GM03348 (cell line): ENCODE measurements at regions not wholly inside any gene's neighbourhood (a gene's known extent, or its start where the extent isn't known, plus 50 kb on each side); places are given as distances from the start of the nearest gene placed in this dataset.
A peak's percentile ranks its signal among the peaks of the same experiment; 100 is the strongest.
"Not testable (repeated sequence)": the region's sequence is repeated elsewhere in the genome, so short reads cannot be mapped to it uniquely, and the experiment has no call there.

Source experiments
- DNase-seq: peaks from one replicate; pipeline ENCODE4 v3.0.0; 2012; ENCODE audit warnings: low spot score

- no peak for DNase-seq
Observed at GRCh38 chr21:30104241-30104640, 62.4 kb downstream of the CLDN17 start.

DNA sequence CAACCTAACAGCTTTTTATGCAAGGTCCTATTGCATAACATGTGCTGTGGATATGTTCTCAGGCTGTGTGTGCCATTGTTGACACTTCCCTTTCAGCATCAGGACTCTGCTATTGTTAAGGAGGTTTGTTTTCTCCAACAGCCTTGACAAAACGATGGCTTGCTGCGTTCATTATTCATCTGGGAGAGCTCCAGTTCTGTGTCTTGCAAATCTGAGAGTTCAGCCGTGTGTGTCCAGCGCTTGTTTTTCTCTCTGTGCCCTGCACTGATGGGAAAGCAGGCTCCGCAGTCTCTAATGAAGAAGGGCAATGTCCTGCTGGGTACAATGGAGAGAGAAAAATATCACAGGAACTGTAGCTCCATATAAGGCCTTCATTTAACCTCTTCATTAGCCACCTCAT, 63.7 kb downstream of the CLDN17 start:
- no peak for DNase-seq

DNA sequence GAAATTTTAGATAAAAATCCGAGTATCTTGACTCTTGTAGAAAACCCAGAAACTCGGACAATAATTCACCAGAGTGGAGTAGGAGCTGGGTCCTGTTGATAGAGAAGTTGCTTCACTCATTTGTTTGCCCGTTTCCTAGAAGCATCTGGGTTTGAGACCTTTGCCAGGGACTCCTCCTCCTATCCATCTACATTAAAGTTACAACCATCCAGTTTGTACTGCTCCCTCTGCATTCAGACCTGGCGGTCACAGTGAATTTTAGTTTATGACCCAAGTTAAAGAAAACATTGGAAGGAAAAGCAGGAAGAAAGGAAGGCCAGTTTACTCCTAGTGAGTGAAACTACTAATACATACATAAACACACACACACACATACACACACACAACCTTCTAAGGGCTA, 64.6 kb downstream of the CLDN17 start:
- DNase-seq: no peak

GRCh38 chr21:30097791-30098190, 68.8 kb downstream of the CLDN17 start:
- DNase-seq: no peak

DNA sequence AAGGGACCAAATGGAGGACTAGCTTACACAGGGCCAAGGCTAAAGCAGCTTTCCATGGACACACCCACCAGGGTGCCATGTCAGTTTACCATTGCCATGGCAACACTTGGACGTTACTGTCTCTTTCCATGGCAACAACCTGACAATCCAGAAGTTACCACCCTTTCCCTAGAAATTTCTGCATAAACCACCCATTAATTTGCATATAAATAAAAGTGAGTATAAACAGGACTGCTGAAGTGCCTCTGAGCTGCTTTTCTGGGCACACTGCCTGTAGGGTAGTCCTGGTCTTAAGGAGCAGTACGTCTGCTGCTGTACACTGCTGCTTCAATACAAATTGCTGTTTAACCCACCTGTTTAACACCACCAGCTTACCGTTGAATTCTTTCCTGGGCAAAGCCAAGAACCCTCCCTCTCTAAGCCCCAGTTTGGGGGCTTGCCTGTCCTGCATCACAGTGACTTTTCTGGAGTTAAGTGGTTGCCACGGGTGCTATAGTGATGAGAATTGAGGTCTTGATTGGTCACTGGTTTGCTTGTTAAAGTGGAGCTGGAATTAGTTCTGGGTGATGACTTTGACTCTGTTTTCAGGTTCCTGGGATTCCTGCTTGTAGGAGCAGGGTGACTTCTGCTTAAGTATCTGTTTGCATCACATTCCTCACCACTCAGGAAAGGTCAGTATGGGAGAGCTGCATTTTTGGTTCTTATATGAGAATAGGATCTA, 83.2 kb downstream of the CLDN17 start:
- DNase-seq: no peak

DNA sequence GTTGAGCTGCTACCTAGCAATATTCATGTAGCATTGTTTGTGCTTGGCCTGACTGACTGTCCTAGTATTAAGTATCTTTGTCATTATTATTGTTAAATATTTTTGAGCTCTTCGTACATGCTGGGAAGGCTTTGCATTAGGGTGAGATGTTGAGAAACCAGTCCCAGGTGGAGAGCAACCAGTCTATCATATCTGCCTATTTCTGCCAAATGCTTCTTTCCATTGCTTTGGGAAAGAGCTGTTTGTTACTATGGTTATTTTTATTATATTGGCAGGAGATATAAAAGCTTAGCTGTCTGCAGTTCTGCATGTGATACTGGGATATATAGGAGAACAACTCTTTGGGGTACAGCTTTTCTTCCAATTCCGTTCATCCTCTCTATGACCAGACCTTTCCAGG, 85.1 kb downstream of the CLDN17 start:
- no peak for DNase-seq

GRCh38 chr21:30072496-30072895, 94.1 kb downstream of the CLDN17 start:
- peak; percentile 3 for DNase-seq

- DNase-seq: no peak
Observed at GRCh38 chr21:30058928-30059327, 107.7 kb downstream of the CLDN17 start.

DNA sequence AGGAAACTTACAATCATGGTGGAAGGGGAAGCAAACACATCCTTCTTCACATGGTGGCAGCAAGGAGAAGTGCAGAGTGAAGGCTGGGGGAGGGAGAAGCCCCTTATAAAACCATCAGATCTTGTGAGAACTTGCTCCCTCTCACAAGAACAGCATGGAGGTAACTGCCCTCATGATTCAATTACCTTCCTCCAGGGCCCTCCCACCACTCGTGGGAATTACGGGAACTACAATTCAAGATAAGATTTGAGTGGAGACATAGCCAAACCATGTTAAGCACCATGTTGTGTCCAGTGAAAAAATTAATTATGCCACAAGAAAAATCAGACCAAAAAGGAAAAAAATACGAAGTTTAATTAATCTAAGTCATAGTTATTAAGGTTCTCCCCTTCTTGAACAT, 109.5 kb downstream of the CLDN17 start:
- DNase-seq: no peak

GRCh38 chr21:30048570-30048969, 108.8 kb upstream of the GRIK1 start:
- no peak for DNase-seq

- peak; percentile 28 for DNase-seq
Observed at GRCh38 chr21:30044447-30045064, 104.8 kb upstream of the GRIK1 start.

- DNase-seq: no peak
Observed at GRCh38 chr21:30042443-30042842, 102.6 kb upstream of the GRIK1 start.

GRCh38 chr21:30033441-30033840, 93.6 kb upstream of the GRIK1 start:
- DNase-seq: no peak

DNA sequence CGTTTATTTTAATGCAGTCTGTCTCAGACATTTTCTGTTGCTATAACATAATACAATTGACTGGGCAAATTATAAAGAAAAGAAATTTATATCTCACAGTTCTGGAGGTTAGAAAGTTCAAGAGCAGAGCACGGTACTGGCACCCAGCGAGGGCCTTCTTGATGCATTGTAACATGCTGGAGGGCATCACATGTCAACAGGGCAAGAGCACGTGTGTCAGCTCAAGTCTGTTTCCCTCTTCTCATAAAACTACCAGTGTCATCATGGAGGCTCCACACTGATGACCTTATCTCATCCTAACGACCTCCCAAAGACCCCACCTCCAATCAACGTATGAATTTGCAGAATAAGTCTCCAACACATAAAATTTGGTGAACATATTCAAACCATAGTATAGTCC, 90.6 kb upstream of the GRIK1 start:
- no peak for DNase-seq

- DNase-seq: no peak
Observed at GRCh38 chr21:30028537-30028936, 88.7 kb upstream of the GRIK1 start.

GRCh38 chr21:30027986-30028385, 88.2 kb upstream of the GRIK1 start:
- no peak for DNase-seq

- DNase-seq: not testable (repeated sequence)
Observed at GRCh38 chr21:30023056-30023455, 83.3 kb upstream of the GRIK1 start.

- DNase-seq: no peak
Observed at GRCh38 chr21:30014886-30015285, 75.1 kb upstream of the GRIK1 start.

GRCh38 chr21:29991624-29992023, 51.8 kb upstream of the GRIK1 start:
- DNase-seq: no peak

DNA sequence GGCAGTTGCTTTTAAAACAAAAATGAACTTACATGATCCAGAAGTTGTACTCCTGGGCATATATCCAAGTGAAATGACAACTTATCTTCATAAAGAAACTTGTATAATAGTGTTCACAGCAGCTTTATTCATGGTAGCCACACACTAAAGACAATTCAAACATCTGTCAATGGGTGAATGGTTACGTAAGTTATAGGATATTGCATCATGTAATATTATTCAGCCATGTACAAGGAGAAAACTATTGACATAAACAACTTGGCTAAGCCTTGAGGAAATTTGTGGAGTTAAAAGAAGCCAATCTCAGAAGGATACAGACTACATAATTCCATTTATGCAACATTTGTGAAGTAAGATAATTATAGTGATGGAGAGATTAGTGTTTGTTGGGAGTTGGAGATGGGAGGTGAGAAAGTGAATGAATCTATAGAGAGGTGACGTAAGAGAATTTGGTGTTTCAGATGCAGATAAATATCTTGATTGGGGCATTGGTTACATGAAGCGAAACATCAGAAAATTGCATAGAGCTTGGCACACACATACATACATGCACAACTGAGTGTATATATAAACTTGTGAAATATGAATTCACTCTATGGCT, 49.9 kb upstream of the GRIK1 start:
- DNase-seq: no peak
